ENCODE measurements at regions not wholly inside any gene's neighbourhood (a gene's known extent, or its start where the extent isn't known, plus 50 kb on each side); places are given as distances from the start of the nearest gene placed in this dataset.
"Not testable (repeated sequence)": the region's sequence is repeated elsewhere in the genome, so short reads cannot be mapped to it uniquely, and the experiment has no call there.

DNA sequence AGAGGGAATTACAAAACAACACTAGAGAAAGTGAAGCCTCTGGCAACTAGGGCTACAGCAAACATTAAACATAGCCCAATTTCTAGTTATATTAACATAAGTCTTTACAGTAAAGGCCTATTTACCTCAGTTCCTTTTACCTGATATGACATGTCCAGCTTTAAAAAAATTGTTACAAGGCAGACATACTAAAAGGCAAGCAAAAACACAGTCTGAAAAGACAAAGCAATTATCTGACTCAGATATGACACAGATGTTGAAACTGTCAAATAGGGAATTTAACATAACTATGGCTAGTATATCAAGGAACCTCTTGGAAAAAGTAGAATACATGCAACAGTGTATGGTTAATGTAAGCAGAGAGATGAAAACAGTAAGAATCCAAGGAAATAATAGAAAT, 238.6 kb downstream of the RAP2B start:
- Histone ChIP-seq H3K4me1 (ENCODE audit: insufficient read depth, low read length, poor library complexity, severe bottlenecking) (no peaks in the 10 kb centered on the region), H3K27ac (ENCODE audit: low read depth, low read length, poor library complexity, severe bottlenecking) (no peak overlapping the region), H3K4me3 (ENCODE audit: low read depth, low read length, poor library complexity, severe bottlenecking) (no peak overlapping the region), H3K27me3 (replicated peaks; ENCODE audit: insufficient read depth, low read depth, low read length, poor library complexity) (no peaks in the 10 kb centered on the region), H3K36me3 (ENCODE audit: insufficient read depth, low read length, poor library complexity, severe bottlenecking) (no peaks in the 10 kb centered on the region), H3K9me3 (ENCODE audit: low read depth, low read length, poor library complexity, severe bottlenecking) (no peaks in the 10 kb centered on the region)
- intact Hi-C loops (cut with micrococcal nuclease; ENCODE audit: unreplicated experiment) = no loop called here
- no peak for DNase-seq (ENCODE audit: low spot score)
- BruUV-seq (replicated peaks) = no TSS peak
- TF ChIP-seq EZH2 (IDR thresholded peaks at IDR 0.05; ENCODE audit: borderline replicate concordance, low read depth, low read length, poor library complexity, severe bottlenecking) (no peak), CTCF (conservative IDR thresholded peaks at IDR 0.05; ENCODE audit: low read depth, low read length) (no peak)
- ChIA-PET CTCF (interaction anchor here (0.6 kb wide), 1 partner anchor 10 kb away, joined by 8 read pairs; no protein-coding TSS in a partner anchor), POLR2A (ENCODE audit: low non-redundant PET) (interaction anchor here (0.6 kb wide), 2 partner anchors 11 to 625 kb away, joined by 7 to 10 read pairs; no protein-coding TSS in a partner anchor)

- CTCF ChIA-PET = no interaction called here
- intact Hi-C loops (cut with micrococcal nuclease; ENCODE audit: unreplicated experiment) = no loop called here
Measured at GRCh38 chr3:153404157-153404556, 242.1 kb downstream of the RAP2B start.

GRCh38 chr3:153405320-153405719, 243.3 kb downstream of the RAP2B start:
- H3K4me1 ChIP-seq (ENCODE audit: insufficient read depth, low read length, poor library complexity, severe bottlenecking); H3K36me3 ChIP-seq (ENCODE audit: insufficient read depth, low read length, poor library complexity, severe bottlenecking); CTCF ChIA-PET; DNase-seq (ENCODE audit: low spot score); intact Hi-C loops (cut with micrococcal nuclease; ENCODE audit: unreplicated experiment); BruUV-seq (replicated peaks); POLR2A ChIA-PET (ENCODE audit: low non-redundant PET); H3K27ac ChIP-seq (ENCODE audit: low read depth, low read length, poor library complexity, severe bottlenecking); H3K27me3 ChIP-seq (replicated peaks; ENCODE audit: insufficient read depth, low read depth, low read length, poor library complexity); H3K9me3 ChIP-seq (ENCODE audit: low read depth, low read length, poor library complexity, severe bottlenecking); H3K4me3 ChIP-seq (ENCODE audit: low read depth, low read length, poor library complexity, severe bottlenecking): not testable (repeated sequence)

More at GRCh38 chr3:153404157-153404556, 242.1 kb downstream of the RAP2B start:
- H3K9me3 ChIP-seq (ENCODE audit: low read depth, low read length, poor library complexity, severe bottlenecking) = no peaks in the 10 kb centered on the region
- no TSS peak for BruUV-seq (replicated peaks)
- H3K36me3 ChIP-seq (ENCODE audit: insufficient read depth, low read length, poor library complexity, severe bottlenecking) = no peaks in the 10 kb centered on the region
- no peaks in the 10 kb centered on the region for H3K27me3 ChIP-seq (replicated peaks; ENCODE audit: insufficient read depth, low read depth, low read length, poor library complexity)
- H3K27ac ChIP-seq (ENCODE audit: low read depth, low read length, poor library complexity, severe bottlenecking) = no peak overlapping the region
- no peak for DNase-seq (ENCODE audit: low spot score)
- H3K4me1 ChIP-seq (ENCODE audit: insufficient read depth, low read length, poor library complexity, severe bottlenecking) = no peaks in the 10 kb centered on the region
- H3K4me3 ChIP-seq (ENCODE audit: low read depth, low read length, poor library complexity, severe bottlenecking) = no peak overlapping the region
- POLR2A ChIA-PET (ENCODE audit: low non-redundant PET) = no interaction called here
- TF ChIP-seq EZH2 (IDR thresholded peaks at IDR 0.05; ENCODE audit: borderline replicate concordance, low read depth, low read length, poor library complexity, severe bottlenecking) (no peak), CTCF (conservative IDR thresholded peaks at IDR 0.05; ENCODE audit: low read depth, low read length) (no peak)

DNA sequence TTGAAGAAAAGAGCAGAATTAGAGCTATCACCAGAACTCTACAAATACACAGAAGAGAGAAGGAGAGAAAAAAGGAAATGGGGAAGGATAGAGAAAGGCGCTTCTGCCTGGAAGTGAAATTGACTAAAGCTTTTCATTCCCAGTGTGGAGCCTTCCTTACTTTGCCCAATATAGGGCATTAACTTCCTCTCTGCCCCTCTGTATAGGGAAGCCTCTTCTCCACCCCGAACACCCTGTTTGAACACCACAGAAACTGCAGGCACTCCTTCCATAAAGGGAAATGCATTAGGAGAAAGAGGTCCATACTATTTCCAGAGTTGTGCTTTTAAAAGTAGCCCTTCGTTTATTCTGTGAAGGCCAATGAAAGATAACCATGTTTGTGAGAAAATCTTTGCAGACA, 248.5 kb downstream of the RAP2B start:
- H3K27ac ChIP-seq (ENCODE audit: low read depth, low read length, poor library complexity, severe bottlenecking) = no peak overlapping the region
- BruUV-seq (replicated peaks) = no TSS peak
- no peaks in the 10 kb centered on the region for H3K4me1 ChIP-seq (ENCODE audit: insufficient read depth, low read length, poor library complexity, severe bottlenecking)
- intact Hi-C loops (cut with micrococcal nuclease; ENCODE audit: unreplicated experiment) = no loop called here
- no peak for DNase-seq (ENCODE audit: low spot score)
- no peak for TF ChIP-seq EZH2 (IDR thresholded peaks at IDR 0.05; ENCODE audit: borderline replicate concordance, low read depth, low read length, poor library complexity, severe bottlenecking)
- TF ChIP-seq CTCF (conservative IDR thresholded peaks at IDR 0.05; ENCODE audit: low read depth, low read length) = no peak
- H3K36me3 ChIP-seq (ENCODE audit: insufficient read depth, low read length, poor library complexity, severe bottlenecking) = no peaks in the 10 kb centered on the region
- no peaks in the 10 kb centered on the region for H3K9me3 ChIP-seq (ENCODE audit: low read depth, low read length, poor library complexity, severe bottlenecking)
- ChIA-PET POLR2A (ENCODE audit: low non-redundant PET) (no interaction called here), CTCF (interaction anchor here (0.6 kb wide), 1 partner anchor 10 kb away, joined by 8 read pairs; no protein-coding TSS in a partner anchor)
- H3K4me3 ChIP-seq (ENCODE audit: low read depth, low read length, poor library complexity, severe bottlenecking) = no peak overlapping the region
- no peaks in the 10 kb centered on the region for H3K27me3 ChIP-seq (replicated peaks; ENCODE audit: insufficient read depth, low read depth, low read length, poor library complexity)
